Thyroid gland (tissue), 4 donors: ENCODE measurements at regions not wholly inside any gene's neighbourhood (a gene's known extent, or its start where the extent isn't known, plus 50 kb on each side); places are given as distances from the start of the nearest gene placed in this dataset.

Experiments
- DNase-seq, 2 donors: peaks; one replicate each; pipeline ENCODE4 v3.0.0-alpha.2; 2019
- H3K27ac ChIP-seq, 3 donors: fragments of 200-600 bp; sonication (generic); 1 replicate in 2 of 3; 2 replicates in 1 of 3; pipeline ENCODE4 v1.5.1; 2016 to 2019; ENCODE audit warnings: mild to moderate bottlenecking in 1 of 3, moderate library complexity in 1 of 3
- H3K27me3 ChIP-seq: fragments of 200-600 bp; sonication (generic); one replicate; pipeline ENCODE4 v1.5.1; 2019
- H3K36me3 ChIP-seq, 2 donors: fragments of 200-600 bp; sonication (generic); one replicate each; pipeline ENCODE4 v1.5.1; 2016 to 2019
- H3K4me1 ChIP-seq, 2 donors: fragments of 200-600 bp; sonication (generic); one replicate each; pipeline ENCODE4 v1.5.1; 2017 to 2019
- H3K4me3 ChIP-seq, 3 donors: fragments of 200-600 bp; sonication (generic); replicated peaks in 1 of 3; 1 replicate in 2 of 3; 2 replicates in 1 of 3; pipeline ENCODE4 v1.5.1; 2016; ENCODE audit warnings: mild to moderate bottlenecking in 1 of 3
- H3K9me3 ChIP-seq: fragments of 200-600 bp; sonication (generic); one replicate; pipeline ENCODE4 v1.5.1; 2017
- CTCF ChIP-seq, 6 experiments: fragments of 200-600 bp in 3 of 6; fragments of 450-650 bp in 3 of 6; sonication (generic) in 3 of 6; IDR thresholded peaks; one replicate each; pipeline ENCODE4 v1.5.1; 2016 to 2019; ENCODE audit warnings: antibody characterized with exemption in 6 of 6, mild to moderate bottlenecking in 2 of 6, inconsistent platforms in 1 of 6, moderate library complexity in 1 of 6
- POLR2A ChIP-seq, 2 donors: fragments of 450-650 bp; IDR thresholded peaks; one replicate each; pipeline ENCODE4 v1.6.1; 2017; ENCODE audit warnings: antibody characterized with exemption in 2 of 2, mild to moderate bottlenecking in 2 of 2, moderate library complexity in 1 of 2
- WGBS, 2 donors: methylation state at CpG; one replicate each; pipeline ENCODE4 v1.1.5; 2017; 5-methylcytosine and 5-hydroxymethylcytosine counted together
- intact Hi-C: fragments of 100-400 bp; cut with DNase I; formaldehyde crosslinking; loops from one replicate; pipeline ENCODE4 v1.15.1; 2023

GRCh38 chr2:12928197-12928774, 211.6 kb downstream of the TRIB2 start:
- H3K4me3 ChIP-seq: no peak overlapping the region
- intact Hi-C loops: no loop called here
- 87 to 90% methylated on average over 5 of the region's 5 CpGs for WGBS, 2 donors
- no peaks in the 10 kb centered on the region for H3K4me1 ChIP-seq
- H3K27me3 ChIP-seq: no peaks in the 10 kb centered on the region
- H3K9me3 ChIP-seq: no peaks in the 10 kb centered on the region
- no peaks in the 10 kb centered on the region for H3K36me3 ChIP-seq
- no peak for TF ChIP-seq POLR2A (IDR thresholded peaks at IDR 0.05)
- no peak for TF ChIP-seq CTCF (IDR thresholded peaks at IDR 0.05)
- H3K27ac ChIP-seq: no peak overlapping the region
- DNase-seq: no peak

GRCh38 chr2:12928775-12929401, 212.2 kb downstream of the TRIB2 start:
- Histone ChIP-seq H3K27me3 (no peaks in the 10 kb centered on the region), H3K4me3 (no peak overlapping the region), H3K9me3 (no peaks in the 10 kb centered on the region), H3K4me1 (no peaks in the 10 kb centered on the region), H3K27ac (no peak overlapping the region), H3K36me3 (no peaks in the 10 kb centered on the region)
- WGBS, 2 donors: 44 to 47% methylated on average over 4 of the region's 4 CpGs
- TF ChIP-seq CTCF (IDR thresholded peaks at IDR 0.05) (no peak), POLR2A (IDR thresholded peaks at IDR 0.05) (no peak)
- intact Hi-C loops: no loop called here
- DNase-seq: no peak

- intact Hi-C loops: loop anchor here (10.0 kb wide), 1 partner anchor 205 kb away; no protein-coding TSS in a partner anchor
- H3K9me3 ChIP-seq: no peaks in the 10 kb centered on the region
- no peaks in the 10 kb centered on the region for H3K36me3 ChIP-seq
- 86 to 87% methylated on average over 3 of the region's 3 CpGs for WGBS, 2 donors
- H3K4me1 ChIP-seq: no peaks in the 10 kb centered on the region
- no peak overlapping the region for H3K4me3 ChIP-seq
- TF ChIP-seq CTCF (IDR thresholded peaks at IDR 0.05): no peak
- TF ChIP-seq POLR2A (IDR thresholded peaks at IDR 0.05): no peak
- H3K27me3 ChIP-seq: no peaks in the 10 kb centered on the region
- H3K27ac ChIP-seq: no peak overlapping the region
- DNase-seq: no peak
Measured at GRCh38 chr2:12929758-12930157, 213.0 kb downstream of the TRIB2 start.

- WGBS, 2 donors: 79 to 93% methylated on average over 1 of the region's 1 CpG
- Histone ChIP-seq H3K4me1 (no peaks in the 10 kb centered on the region), H3K27ac (no peak overlapping the region), H3K36me3 (no peaks in the 10 kb centered on the region), H3K27me3 (no peaks in the 10 kb centered on the region), H3K4me3 (no peak overlapping the region), H3K9me3 (no peaks in the 10 kb centered on the region)
- no peak for DNase-seq
- TF ChIP-seq POLR2A (IDR thresholded peaks at IDR 0.05): no peak
- TF ChIP-seq CTCF (IDR thresholded peaks at IDR 0.05): no peak
- intact Hi-C loops: loop anchor here (10.0 kb wide), 1 partner anchor 206 kb away; no protein-coding TSS in a partner anchor
Measured at GRCh38 chr2:12930391-12930790, 213.7 kb downstream of the TRIB2 start.

GRCh38 chr2:12931186-12931844, 214.6 kb downstream of the TRIB2 start:
- H3K27ac ChIP-seq: no peak overlapping the region
- no peaks in the 10 kb centered on the region for H3K9me3 ChIP-seq
- H3K4me1 ChIP-seq: no peaks in the 10 kb centered on the region
- 19 to 25% methylated on average over 4 of the region's 4 CpGs for WGBS, 2 donors
- DNase-seq: no peak
- no peaks in the 10 kb centered on the region for H3K36me3 ChIP-seq
- intact Hi-C loops: loop anchor here (10.0 kb wide), 1 partner anchor 207 kb away; no protein-coding TSS in a partner anchor
- TF ChIP-seq CTCF (IDR thresholded peaks at IDR 0.05) (peak in 5 of 6 experiments; percentile 56 to 81 (median 62)), POLR2A (IDR thresholded peaks at IDR 0.05) (no peak)
- no peak overlapping the region for H3K4me3 ChIP-seq
- H3K27me3 ChIP-seq: no peaks in the 10 kb centered on the region
